HG02798 (cell line): ENCODE measurements at regions not wholly inside any gene's neighbourhood (a gene's known extent, or its start where the extent isn't known, plus 50 kb on each side); places are given as distances from the start of the nearest gene placed in this dataset.
"Not testable (repeated sequence)": the region's sequence is repeated elsewhere in the genome, so short reads cannot be mapped to it uniquely, and the experiment has no call there.

ENCODE experiments used
- ATAC-seq: cut with Tn5 transposase; IDR thresholded peaks from one replicate; pipeline ENCODE4 v1.9.1; 2021; ENCODE audit warnings: mild to moderate bottlenecking; ENCODE audit not compliant: unreplicated experiment, poor library complexity

DNA sequence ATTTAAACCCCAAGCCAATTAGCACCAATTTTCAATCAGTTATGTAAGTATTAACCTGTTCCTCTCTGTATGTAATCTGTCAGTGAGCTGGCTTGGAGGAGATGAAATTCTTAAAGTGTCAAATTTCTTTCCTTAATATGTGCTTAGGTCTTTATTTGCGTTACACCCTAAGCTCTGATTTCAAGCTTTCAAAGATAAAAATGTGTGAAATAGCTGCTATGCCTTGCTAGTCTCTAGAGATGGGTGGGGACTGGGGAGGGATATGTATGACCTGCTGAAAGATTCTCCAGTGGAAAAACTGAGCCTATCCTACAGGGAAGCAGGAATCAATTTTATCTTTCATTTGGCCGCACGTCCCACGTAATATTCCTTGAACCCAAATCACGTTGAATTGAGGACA, 264.5 kb downstream of the RND3 start:
- no peak for ATAC-seq

DNA sequence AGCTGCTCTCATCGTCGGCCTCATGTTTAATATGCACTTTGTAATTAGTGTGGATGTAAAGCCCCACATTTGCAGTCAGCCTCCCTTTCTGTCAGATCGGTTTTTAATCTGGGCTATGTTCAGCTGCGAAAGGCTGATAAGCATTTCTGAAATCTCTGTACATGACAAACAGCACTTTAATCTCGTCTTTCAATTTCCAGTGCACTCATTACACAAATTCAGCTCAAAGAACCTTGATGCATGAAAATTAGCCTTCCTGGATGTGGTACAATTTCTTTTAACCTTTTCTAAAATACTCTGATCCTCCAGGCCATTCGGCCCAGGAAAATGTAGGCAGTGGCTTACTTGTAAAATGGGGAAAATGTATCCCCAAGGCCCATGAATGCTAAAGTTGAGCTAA, 265.1 kb downstream of the RND3 start:
- no peak for ATAC-seq

DNA sequence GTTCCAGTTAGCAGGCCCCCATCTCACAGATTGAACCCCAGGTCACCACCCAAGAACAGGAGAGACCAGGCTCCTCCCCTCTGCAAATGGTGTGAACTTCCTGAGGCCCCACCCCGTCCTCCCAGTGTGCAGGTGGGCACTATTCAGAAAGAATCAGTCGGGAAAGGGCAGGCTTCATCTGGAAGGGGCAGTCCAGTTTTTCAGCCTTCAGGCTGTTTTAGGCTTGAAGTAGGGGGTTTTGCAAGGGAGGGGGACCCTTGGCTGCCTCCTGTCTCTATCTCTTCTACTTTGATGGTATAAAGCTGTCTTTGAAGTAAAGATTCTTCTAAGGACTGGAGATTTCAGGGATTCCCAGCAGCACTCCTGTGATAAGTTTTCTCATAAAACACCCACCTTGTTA, 267.6 kb downstream of the RND3 start:
- no peak for ATAC-seq

DNA sequence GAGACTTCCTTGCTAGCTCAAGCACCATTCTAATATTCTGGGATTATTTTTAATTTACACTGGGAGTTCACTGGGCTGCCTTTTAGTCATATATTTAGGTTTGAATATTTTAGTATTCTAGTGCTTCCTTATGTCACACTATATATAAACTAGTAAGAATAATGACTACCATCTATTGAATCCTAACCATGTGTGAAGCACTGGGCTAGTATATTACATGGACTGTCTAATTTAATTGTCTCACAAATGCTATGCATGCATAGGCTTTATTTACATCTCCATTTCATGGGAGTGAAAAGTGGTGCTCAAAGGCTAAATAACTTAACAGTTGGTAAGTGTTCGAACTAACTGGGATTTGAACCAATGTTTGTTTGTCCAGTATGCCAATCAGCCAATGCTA, 272.4 kb downstream of the RND3 start:
- no peak for ATAC-seq

DNA sequence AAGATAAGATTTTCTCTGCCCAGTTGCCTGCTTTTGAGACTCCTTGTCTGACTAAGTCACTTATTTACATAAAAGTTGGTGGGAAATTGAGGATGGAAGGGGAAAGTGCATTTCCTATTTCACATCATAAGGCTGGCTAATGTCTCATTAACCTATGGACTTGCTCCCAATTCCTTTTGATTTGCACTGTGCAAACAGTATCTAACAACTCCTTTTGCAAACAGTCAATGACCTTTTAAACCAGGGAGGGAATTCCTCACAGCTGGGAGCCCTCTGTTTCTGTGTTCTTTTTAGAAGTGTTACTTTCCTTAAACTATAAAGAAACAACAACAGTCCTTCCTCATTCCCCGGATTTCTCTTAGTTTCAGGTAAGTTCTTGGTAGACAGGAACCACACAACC, 272.8 kb downstream of the RND3 start:
- no peak for ATAC-seq

DNA sequence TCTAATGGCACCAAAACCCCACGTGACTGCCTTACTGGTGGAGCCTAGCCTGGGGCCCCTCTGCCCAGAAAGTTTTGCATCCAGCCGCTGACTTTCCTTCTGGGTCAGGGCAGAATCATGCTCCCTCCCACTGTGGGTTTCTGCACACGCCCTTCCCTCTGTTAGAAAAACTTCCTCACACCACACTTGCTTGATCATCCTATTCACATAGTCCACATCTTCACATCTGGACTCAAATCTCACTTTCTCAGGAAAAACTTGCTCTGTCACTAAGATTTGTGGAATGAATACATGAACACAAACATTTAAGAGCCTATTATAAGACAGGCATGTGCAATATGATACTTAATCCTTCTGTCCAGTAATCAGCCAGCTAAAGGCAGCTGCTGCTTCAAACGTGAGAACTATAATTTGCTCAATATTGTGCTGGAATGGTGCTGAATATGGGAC, 274.7 kb downstream of the RND3 start:
- no peak for ATAC-seq

DNA sequence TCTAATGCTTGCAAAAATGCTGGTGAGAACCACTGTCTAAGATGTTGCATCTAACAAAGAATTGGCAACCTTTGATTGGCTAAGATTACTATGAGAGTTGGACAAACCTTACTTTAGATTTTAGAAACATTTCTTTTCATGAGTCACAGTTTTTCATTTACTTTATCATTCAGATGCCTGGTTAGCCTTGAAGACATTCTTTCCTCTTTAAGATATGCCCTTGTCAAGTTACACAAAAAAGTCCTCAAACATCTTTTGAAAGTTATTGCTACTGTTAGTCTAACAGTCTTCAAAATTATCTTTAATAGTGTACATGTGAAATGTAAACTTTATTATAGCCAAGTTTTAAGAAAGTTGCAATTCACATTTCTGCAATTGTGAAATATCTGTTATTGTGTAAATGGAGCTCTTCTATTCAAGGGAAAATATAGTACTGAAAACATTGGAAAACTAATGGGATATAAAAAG, 276.3 kb downstream of the RND3 start:
- no peak for ATAC-seq

DNA sequence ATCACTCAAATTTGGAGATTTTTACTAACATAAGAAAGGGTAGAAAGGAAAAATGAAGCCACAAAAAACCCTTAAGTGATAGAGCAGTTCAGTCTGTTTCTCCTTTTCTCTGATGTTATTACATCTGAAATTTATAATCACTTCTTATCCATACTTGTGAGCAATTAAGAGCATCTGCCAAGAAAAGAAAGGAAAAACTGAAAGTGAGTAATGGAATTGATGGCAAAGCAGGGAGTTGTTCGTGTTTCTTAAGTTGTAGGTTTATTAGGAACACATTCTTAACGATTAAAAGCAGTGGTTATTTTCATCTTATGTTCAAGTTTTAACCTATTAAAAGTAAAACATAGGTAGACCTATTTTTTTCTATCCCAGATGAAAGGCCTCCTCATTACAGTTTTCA, 277.7 kb downstream of the RND3 start:
- no peak for ATAC-seq

DNA sequence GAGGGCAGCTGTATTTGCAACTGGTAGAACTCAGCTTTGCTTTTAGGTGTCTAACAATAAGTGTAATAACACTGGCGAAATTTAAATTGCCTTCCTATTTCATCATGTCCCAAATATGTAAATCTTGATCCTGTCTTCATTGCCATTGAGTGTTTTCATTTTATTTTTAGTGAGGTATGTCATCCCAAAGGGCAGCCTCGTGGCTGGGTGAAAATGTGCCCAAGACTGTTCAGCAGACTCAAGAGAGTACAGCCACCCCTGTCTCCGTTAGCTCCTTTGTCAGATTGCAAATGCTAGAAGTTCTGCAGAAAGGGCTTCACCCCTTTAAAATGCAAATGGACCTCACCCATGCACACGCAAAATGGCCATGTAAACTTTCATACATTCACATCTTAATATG, 278.8 kb downstream of the RND3 start:
- no peak for ATAC-seq

DNA sequence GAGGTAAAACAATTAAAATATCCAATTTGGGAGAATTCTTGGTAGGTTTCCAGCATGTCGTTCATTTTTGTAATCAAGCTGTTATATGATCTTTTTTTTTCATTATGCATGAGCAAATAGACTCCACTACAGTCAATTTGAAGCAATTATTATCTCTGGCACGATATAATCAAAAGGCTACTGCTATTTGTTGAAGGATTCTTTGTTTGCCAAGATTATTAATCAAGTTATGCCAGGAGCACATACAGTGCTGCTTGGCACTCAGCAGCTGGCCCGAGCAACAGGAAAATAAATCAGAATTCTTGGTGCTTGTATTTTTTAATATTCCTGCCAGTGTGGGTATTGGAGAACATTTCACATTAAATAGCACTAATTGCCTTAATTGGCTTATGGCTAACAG, 279.5 kb downstream of the RND3 start:
- ATAC-seq: no peak

DNA sequence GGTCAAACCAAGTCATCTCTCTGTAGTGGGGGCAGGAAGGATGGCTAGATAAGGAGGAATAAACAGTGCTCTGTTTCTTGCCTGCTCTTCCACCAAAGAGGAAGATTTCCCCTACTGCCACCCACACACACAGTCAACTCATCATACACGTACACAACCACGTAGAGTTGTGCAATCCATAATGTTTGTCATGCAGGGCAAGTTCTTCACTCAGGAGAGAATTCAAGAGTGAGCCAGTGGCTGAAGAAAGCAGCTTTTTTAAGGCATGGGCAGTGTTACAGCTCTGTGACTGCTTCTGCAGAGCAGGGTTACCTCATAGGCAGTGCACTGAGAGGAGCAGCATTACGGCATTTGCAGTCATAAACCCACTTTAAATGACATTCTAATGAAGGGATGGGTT, 283.0 kb downstream of the RND3 start:
- ATAC-seq: no peak

DNA sequence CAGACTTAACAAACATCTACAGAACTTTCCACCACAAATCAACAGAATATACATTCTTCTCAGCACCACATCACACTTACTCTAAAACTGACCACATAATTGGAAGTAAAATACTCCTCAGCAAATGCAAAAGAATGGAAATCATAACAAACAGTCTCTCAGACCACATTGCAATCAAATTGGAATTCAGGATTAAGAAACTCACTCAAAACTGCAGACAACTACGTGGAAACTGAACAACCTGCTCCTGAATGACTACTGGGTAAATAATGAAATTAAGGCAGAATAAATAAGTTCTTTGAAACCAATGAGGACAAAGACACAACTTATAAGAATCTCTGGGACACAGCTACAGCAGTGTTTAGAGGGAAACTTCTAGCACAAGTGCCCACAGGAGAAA, 292.7 kb downstream of the RND3 start:
- ATAC-seq: not testable (repeated sequence)

DNA sequence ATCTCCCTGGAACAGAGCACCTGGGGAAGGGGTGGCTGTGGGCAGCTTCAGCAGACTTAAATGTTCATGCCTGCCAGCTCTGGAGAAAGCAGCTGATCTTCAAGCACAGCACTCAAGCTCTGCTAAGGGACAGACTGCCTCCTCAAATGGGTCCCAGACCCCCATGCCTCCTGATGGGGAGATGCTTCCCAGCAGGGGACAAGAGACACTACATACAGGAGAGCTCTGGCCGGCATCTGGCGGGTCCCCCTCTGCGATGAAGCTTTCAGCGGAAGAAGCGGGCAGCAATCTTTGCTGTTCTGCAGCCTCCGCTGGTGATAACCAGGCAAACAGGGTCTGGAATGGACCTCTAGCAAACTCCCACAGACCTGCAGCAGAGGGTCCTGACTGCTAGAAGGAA, 294.8 kb downstream of the RND3 start:
- no peak for ATAC-seq

DNA sequence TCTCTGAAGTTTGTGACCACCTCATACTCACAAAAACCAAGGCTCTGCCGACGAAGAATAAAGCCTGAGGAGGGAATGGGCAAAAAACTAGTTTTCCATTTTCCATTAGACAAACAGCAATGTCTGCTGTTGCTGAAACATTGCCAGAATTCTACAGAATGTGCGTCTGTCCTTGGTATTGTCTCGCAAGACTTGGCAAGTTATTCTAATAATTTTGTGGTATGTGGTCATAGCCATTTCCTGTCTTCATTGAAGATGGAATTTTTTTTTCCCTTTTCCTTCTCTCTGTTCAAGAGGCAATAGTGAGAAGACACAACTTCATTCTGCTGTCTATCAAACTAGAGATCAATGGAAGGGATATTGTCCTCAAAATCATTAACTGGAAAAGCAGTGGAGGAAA, 296.1 kb downstream of the RND3 start:
- ATAC-seq: no peak

DNA sequence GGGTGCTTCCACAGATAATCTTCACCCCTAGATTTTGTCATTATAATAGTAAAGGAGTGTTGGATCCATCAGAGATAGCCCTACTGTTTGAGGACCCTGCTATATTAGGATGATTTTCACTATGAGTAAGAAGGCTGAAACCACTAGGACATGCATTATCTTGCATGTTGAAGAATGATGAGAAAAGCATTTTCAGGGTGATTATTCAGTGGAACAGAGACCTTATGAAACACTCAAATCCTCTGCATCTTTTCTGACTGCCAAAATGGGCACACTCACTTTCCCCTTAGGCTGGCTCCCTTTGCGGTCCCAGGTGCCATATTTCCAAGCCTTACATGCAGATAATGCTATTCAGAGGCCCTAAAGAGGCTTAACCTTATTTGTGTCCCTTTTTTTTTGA, 296.9 kb downstream of the RND3 start:
- ATAC-seq: no peak

DNA sequence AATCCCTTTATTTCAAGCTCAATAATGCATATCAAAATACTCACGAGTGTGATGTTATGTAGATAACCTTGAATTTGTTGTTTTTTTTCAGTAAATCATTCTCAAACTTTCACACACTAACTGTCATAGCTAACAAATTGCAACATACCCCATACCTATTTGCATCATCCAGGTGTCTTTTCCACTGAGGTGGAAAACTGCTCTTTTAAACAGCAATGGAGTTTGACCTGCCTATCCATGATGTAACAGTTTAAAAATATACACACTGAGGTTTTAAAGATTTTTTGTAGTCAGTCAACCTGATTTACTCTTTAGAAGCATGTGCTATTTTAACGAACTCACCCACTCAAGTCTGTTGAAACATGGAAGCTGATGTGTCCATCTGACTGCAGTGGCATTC, 298.7 kb downstream of the RND3 start:
- no peak for ATAC-seq

DNA sequence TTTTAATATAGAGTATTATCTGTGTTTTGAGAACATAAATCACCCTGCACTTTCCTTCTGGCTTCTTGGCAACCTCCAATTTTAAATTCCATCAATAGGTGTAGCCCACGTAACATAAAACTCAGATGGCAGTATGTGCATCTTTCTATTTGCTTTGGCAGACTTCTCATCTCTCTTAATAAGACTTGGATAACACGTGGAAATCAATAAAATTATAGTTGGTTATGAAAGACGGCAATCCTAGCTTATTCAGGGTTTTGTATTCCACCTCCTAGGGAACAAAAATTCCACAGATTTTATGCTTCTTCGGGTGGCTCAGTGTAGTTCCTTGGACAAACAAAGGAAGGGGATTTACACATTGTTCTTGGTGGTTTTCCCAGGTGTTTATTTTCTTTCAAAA, 299.3 kb downstream of the RND3 start:
- no peak for ATAC-seq

DNA sequence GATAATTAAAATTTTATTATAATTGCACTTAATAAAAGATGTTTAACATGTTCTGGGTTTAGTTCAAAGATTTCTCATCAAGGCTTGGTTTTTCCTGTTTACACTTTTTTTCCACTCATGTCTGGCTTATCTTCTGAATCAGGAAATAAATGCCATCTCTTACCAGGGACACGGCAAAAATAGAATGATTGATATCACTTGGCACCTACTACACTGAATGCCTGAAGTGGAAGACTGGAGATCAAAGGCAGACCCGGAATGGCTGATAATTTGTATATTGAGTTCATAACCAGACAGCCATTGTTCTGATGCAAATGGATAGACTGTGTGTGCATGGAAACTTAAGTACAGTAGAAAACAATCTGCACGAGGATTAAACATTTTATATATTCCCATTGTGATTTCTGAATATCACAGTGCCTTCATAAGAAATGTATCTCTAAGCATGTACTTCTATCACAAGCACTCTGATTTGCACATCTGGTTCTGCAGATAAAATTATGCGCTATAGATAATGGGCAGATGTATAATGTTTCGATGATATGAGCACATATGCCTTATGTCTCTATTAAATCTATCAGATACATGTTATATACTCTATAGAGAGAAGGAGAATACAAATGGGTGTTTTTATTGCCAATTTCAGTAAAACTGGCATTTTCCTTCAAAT, 304.8 kb downstream of the RND3 start:
- ATAC-seq: no peak

DNA sequence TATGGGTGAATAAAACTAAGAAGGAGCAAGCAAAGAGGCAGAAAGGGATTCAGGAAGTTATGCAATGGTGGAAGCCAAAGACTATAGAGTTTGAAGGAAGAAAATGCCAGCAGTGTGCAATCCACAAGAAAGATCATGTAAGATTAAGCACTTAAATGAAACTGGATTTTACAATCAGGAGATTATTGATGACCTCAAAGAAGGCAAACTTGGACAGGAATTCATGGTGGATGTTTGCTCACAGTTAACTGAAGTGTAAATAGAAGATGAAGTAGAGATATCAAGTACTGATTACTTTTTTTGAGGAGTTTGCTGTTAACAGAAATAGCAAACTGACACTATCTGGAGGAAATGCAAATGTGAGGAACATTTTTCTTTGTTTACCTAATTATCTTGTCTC, 308.9 kb downstream of the RND3 start:
- no peak for ATAC-seq

DNA sequence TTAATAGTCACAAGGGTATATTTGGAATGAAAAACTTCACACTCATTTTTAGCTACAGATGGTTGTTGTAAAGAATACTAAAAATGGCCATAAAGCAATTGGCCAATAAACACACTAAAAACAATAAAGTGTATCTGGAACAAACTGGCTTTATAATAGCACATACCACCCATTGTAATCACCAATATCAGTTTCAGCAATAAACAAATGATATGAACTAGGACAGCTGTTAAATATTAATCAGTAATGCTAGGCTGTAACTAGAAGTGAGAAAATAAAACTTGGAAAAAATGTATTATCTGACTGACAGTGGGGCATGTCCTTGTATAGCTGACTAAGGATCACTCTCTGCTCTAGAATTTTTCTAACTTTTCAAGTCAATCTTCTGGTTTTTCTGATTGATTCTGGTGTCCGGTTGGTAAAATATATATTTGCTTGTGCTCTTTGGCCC, 312.5 kb downstream of the RND3 start:
- no peak for ATAC-seq

DNA sequence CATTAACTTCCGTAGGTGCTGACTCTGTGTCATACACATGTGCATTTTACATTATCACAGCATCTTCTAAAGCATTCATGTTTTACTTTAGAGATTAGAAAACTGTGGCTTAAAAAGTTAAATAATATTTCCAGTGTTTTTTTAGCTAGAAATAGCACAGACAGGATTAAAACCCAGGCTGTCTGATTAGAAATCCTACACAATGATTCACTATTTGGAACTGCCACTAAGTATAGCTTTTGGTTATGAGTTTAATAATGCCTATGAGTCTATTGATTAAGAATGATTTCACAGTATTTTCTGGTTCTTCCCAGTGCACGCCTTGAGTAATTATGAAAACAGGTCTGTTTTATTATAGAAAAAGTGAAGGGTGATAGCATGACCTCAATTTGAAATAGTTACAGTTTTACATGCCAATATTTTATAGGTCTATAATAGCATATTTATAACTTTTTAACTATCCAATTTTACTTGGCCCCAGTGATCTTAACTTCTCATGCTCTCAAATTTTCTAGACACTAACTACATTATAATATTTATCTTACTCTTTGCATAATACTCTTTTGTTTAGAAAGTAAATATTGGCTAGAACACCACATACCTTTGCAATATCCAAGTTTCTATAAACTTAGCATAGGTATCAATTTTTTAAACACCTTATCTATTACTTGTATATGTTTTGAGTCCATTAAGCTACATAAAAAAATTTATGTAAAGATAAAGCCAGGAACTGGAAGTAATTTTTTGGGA, 313.2 kb downstream of the RND3 start:
- no peak for ATAC-seq

DNA sequence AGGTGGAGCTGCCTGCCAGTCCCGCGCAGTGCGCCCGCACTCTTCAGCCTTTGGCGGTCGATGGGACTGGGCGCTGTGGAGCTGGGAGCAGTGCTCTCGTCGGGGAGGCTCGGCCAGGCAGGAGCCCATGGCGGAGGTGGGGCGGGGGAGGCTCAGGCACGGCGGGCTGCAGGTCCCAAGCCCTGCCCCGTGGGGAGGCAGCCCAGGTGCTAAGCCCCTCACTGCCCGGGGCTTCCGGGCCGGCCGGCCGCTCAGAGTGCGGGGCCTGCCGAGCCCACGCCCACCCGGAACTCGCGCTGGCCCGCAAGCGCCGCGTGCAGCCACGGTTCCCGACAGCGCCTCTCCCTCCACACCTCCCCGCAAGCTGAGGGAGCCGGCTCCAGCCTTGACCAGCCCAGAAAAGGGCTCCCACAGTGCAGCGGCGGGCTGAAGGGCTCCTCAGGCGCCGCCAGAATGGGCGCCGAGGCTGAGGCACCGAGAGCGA, 316.4 kb downstream of the RND3 start:
- no peak for ATAC-seq
